HepG2 (cell line): ENCODE measurements at regions not wholly inside any gene's neighbourhood (a gene's known extent, or its start where the extent isn't known, plus 50 kb on each side); places are given as distances from the start of the nearest gene placed in this dataset.

ENCODE experiments used
- FOXK1 ChIP-seq: sonication (generic); formaldehyde crosslinking; IDR thresholded peaks from 2 replicates; pipeline ENCODE4 v1.4.0; 2020; ENCODE audit warnings: low read depth, missing genetic modification reagents, borderline replicate concordance
- GTF2F1 ChIP-seq: fragments of 150-350 bp; IDR thresholded peaks from 2 replicates; pipeline ENCODE4 v1.6.1; 2014; ENCODE audit warnings: low read length

DNA sequence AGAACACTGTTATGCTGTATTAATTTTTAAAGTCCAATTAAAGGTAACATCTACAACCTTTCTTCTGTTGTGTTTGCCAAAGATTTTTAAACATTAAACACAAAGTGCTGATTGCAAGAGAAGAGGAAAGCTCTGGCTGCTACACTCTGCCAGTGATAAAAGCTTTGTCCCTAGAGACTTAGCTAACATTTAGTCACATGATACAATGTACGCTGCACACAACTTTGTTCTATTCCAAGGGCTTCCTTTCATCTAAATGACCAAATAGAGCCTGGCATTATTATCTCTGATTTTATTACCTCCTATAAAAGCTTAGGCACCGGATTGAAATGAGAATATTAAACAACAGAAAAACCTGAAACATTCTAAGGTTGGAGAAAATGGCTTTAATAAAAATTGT lies 388.7 kb upstream of the PMFBP1 start:
- TF ChIP-seq GTF2F1 = no peak
- no peak for TF ChIP-seq FOXK1 (CRISPR knock-in tag)
